Brain pericyte (primary cell): ENCODE measurements at regions not wholly inside any gene's neighbourhood (a gene's known extent, or its start where the extent isn't known, plus 50 kb on each side); places are given as distances from the start of the nearest gene placed in this dataset.

Experiments used
- DNase-seq: peaks from one replicate; pipeline ENCODE4 v3.0.0-alpha.2; 2012; ENCODE audit warnings: low read depth, low spot score

- no peak for DNase-seq
Observed at GRCh38 chr19:30710721-30711120, 338.5 kb downstream of the ZNF536 start.

GRCh38 chr19:30708416-30709178 is 336.4 kb downstream of the ZNF536 start:
- no peak for DNase-seq

- no peak for DNase-seq
Observed at GRCh38 chr19:30704771-30705330, 332.7 kb downstream of the ZNF536 start.

- DNase-seq, result no peak
Observed at GRCh38 chr19:30703645-30704044, 331.5 kb downstream of the ZNF536 start.

GRCh38 chr19:30701178-30701577 is 329.0 kb downstream of the ZNF536 start:
- DNase-seq, result no peak

- no peak for DNase-seq
Observed at GRCh38 chr19:30699871-30700280, 327.7 kb downstream of the ZNF536 start.

GRCh38 chr19:30696514-30696913 is 324.3 kb downstream of the ZNF536 start:
- no peak for DNase-seq

- DNase-seq, result no peak
Observed at GRCh38 chr19:30695171-30695875, 323.1 kb downstream of the ZNF536 start.

GRCh38 chr19:30694156-30694755 is 322.1 kb downstream of the ZNF536 start:
- DNase-seq, result no peak

- DNase-seq, result no peak
Observed at GRCh38 chr19:30692879-30693503, 320.8 kb downstream of the ZNF536 start.

- no peak for DNase-seq
Observed at GRCh38 chr19:30692181-30692811, 320.1 kb downstream of the ZNF536 start.

- DNase-seq, result no peak
Observed at GRCh38 chr19:30691819-30692166, 319.6 kb downstream of the ZNF536 start.

- no peak for DNase-seq
Observed at GRCh38 chr19:30690935-30691818, 319.0 kb downstream of the ZNF536 start.

GRCh38 chr19:30690525-30690924 is 318.3 kb downstream of the ZNF536 start:
- DNase-seq, result no peak

GRCh38 chr19:30689474-30689873 is 317.3 kb downstream of the ZNF536 start:
- DNase-seq, result no peak

- DNase-seq, result no peak
Observed at GRCh38 chr19:30688696-30689095, 316.5 kb downstream of the ZNF536 start.

GRCh38 chr19:30686826-30687566 is 314.8 kb downstream of the ZNF536 start:
- DNase-seq, result no peak

- no peak for DNase-seq
Observed at GRCh38 chr19:30686176-30686820, 314.1 kb downstream of the ZNF536 start.

GRCh38 chr19:30685426-30686000 is 313.3 kb downstream of the ZNF536 start:
- no peak for DNase-seq
